Naive thymus-derived CD4-positive, alpha-beta T cell (primary cell): ENCODE measurements at regions not wholly inside any gene's neighbourhood (a gene's known extent, or its start where the extent isn't known, plus 50 kb on each side); places are given as distances from the start of the nearest gene placed in this dataset.

Experiments
- ATAC-seq: fragments of 150-1000 bp; cut with Tn5 transposase; 2 replicates; pipeline ENCODE4 v1.10.0; 2021; ENCODE audit warnings: mild to moderate bottlenecking, moderate library complexity
- CTCF ChIA-PET: fragments of 350-600 bp; sonication (Branson Sonifier 250); formaldehyde crosslinking; loops from one replicate; lab custom pipeline; 2021; ENCODE audit warnings: antibody characterized with exemption; lab: Charles Lee
- POLR2A ChIA-PET: fragments of 350-600 bp; sonication (Branson Sonifier 250); formaldehyde crosslinking; loops from one replicate; lab custom pipeline; 2021; ENCODE audit warnings: antibody characterized with exemption, inconsistent platforms; lab: Charles Lee
- DNase-seq, 9 donors: peaks; one replicate each; pipeline versions ENCODE4 v3.0.0 to v3.0.0-alpha.2; 2020 to 2022; ENCODE audit warnings: mixed read lengths in 1 of 9
- H3K27ac ChIP-seq: one replicate; pipeline ENCODE4 v1.7.0; 2013; ENCODE audit warnings: mild to moderate bottlenecking, low read depth, low read length, moderate library complexity
- H3K27me3 ChIP-seq, 2 donors: one replicate each; pipeline ENCODE4 v1.7.0; 2013; ENCODE audit warnings: low read length in 2 of 2, mild to moderate bottlenecking in 2 of 2, moderate library complexity in 2 of 2; ENCODE audit not compliant: control insufficient read depth in 2 of 2, insufficient read depth in 2 of 2
- H3K36me3 ChIP-seq, 3 experiments: 1 replicate in 2 of 3; 2 replicates in 1 of 3; pipeline ENCODE4 v1.7.0; 2013; ENCODE audit warnings: low read length in 3 of 3, mild to moderate bottlenecking in 3 of 3, moderate library complexity in 1 of 3; ENCODE audit not compliant: insufficient read depth in 3 of 3, control insufficient read depth in 2 of 3
- H3K4me1 ChIP-seq, 2 donors: one replicate each; pipeline ENCODE4 v1.7.0; 2013; ENCODE audit warnings: low read length in 2 of 2, mild to moderate bottlenecking in 2 of 2, moderate library complexity in 1 of 2; ENCODE audit not compliant: control insufficient read depth in 2 of 2, insufficient read depth in 2 of 2
- H3K4me3 ChIP-seq: 2 replicates; pipeline ENCODE4 v1.7.0; 2013; ENCODE audit warnings: mild to moderate bottlenecking, low read length
- H3K9me3 ChIP-seq, 3 experiments: 1 replicate in 2 of 3; 2 replicates in 1 of 3; pipeline ENCODE4 v1.7.0; 2013; ENCODE audit warnings: low read length in 3 of 3; ENCODE audit not compliant: control insufficient read depth in 2 of 3
- H3K27ac Mint-ChIP-seq, 9 donors: one replicate each; pipeline ENCODE4 v1.8.0; 2020 to 2022; ENCODE audit warnings: mixed read lengths in 9 of 9, mild to moderate bottlenecking in 8 of 9, moderate library complexity in 5 of 9, inconsistent platforms in 2 of 9
- H3K27me3 Mint-ChIP-seq, 5 donors: one replicate each; pipeline ENCODE4 v1.8.0; 2021 to 2022; ENCODE audit warnings: mixed read lengths in 5 of 5, mild to moderate bottlenecking in 1 of 5
- H3K36me3 Mint-ChIP-seq, 5 donors: one replicate each; pipeline ENCODE4 v1.8.0; 2020 to 2022; ENCODE audit warnings: mixed read lengths in 5 of 5, mild to moderate bottlenecking in 3 of 5, inconsistent platforms in 1 of 5
- H3K4me1 Mint-ChIP-seq, 7 donors: one replicate each; pipeline ENCODE4 v1.8.0; 2020 to 2022; ENCODE audit warnings: mixed read lengths in 7 of 7, mild to moderate bottlenecking in 3 of 7, inconsistent platforms in 1 of 7
- H3K4me3 Mint-ChIP-seq, 10 donors: one replicate each; pipeline ENCODE4 v1.8.0; 2020 to 2022; ENCODE audit warnings: mild to moderate bottlenecking in 10 of 10, mixed read lengths in 10 of 10, moderate library complexity in 6 of 10, inconsistent platforms in 2 of 10
- H3K9me3 Mint-ChIP-seq, 11 donors: one replicate each; pipeline ENCODE4 v1.8.0; 2020 to 2022; ENCODE audit warnings: mixed read lengths in 11 of 11, mild to moderate bottlenecking in 4 of 11, inconsistent platforms in 1 of 11, moderate library complexity in 1 of 11
- intact Hi-C, 2 donors: fragments of 100-400 bp; cut with micrococcal nuclease; formaldehyde crosslinking; loops; one replicate each; pipeline ENCODE4 v1.15.1; 2023

- H3K27me3 Mint-ChIP-seq = peaks cover 0 to 39% (median 27%) of the 10 kb centered on the region in 5 donors
- Histone ChIP-seq H3K27ac (no peak overlapping the region), H3K9me3 (no peaks in the 10 kb centered on the region), H3K4me1 (no peaks in the 10 kb centered on the region), H3K27me3 (no peaks in the 10 kb centered on the region), H3K36me3 (no peaks in the 10 kb centered on the region), H3K4me3 (no peak overlapping the region)
- H3K4me3 Mint-ChIP-seq = no peak overlapping the region
- intact Hi-C loops = no loop called here
- ATAC-seq = no peak
- H3K9me3 Mint-ChIP-seq = peaks cover 0 to 4% (median 0%) of the 10 kb centered on the region in 11 donors
- CTCF ChIA-PET = no interaction called here
- POLR2A ChIA-PET = no interaction called here
- DNase-seq = no peak
- no peak overlapping the region for H3K27ac Mint-ChIP-seq
- peaks cover 0 to 5% (median 0%) of the 10 kb centered on the region in 7 donors for H3K4me1 Mint-ChIP-seq
- no peaks in the 10 kb centered on the region for H3K36me3 Mint-ChIP-seq
These were observed 126.1 kb upstream of the FOXF1 start for GRCh38 chr16:86384263-86384649.

- H3K9me3 ChIP-seq = no peaks in the 10 kb centered on the region
- ChIA-PET CTCF (no interaction called here), POLR2A (no interaction called here)
- DNase-seq = no peak
- H3K36me3 ChIP-seq = no peaks in the 10 kb centered on the region
- H3K27me3 ChIP-seq = no peaks in the 10 kb centered on the region
- H3K4me1 ChIP-seq = no peaks in the 10 kb centered on the region
- no peaks in the 10 kb centered on the region for H3K36me3 Mint-ChIP-seq
- ATAC-seq = no peak
- H3K27ac ChIP-seq = no peak overlapping the region
- intact Hi-C loops = no loop called here
- peaks cover 0 to 5% (median 0%) of the 10 kb centered on the region in 7 donors for H3K4me1 Mint-ChIP-seq
- peaks cover 0 to 4% (median 0%) of the 10 kb centered on the region in 11 donors for H3K9me3 Mint-ChIP-seq
- peaks cover 0 to 43% (median 27%) of the 10 kb centered on the region in 5 donors for H3K27me3 Mint-ChIP-seq
- no peak overlapping the region for H3K4me3 ChIP-seq
- H3K4me3 Mint-ChIP-seq = no peak overlapping the region
- H3K27ac Mint-ChIP-seq = no peak overlapping the region
These were observed 125.3 kb upstream of the FOXF1 start for GRCh38 chr16:86384980-86385379.

GRCh38 chr16:86387468-86388440, 122.6 kb upstream of the FOXF1 start:
- no peaks in the 10 kb centered on the region for H3K36me3 Mint-ChIP-seq
- Histone ChIP-seq H3K4me1 (no peaks in the 10 kb centered on the region), H3K9me3 (no peaks in the 10 kb centered on the region), H3K27ac (no peak overlapping the region), H3K4me3 (no peak overlapping the region), H3K36me3 (no peaks in the 10 kb centered on the region), H3K27me3 (no peaks in the 10 kb centered on the region)
- intact Hi-C loops = no loop called here
- H3K9me3 Mint-ChIP-seq = peaks cover 0 to 4% (median 0%) of the 10 kb centered on the region in 11 donors
- no peak overlapping the region for H3K27ac Mint-ChIP-seq
- ChIA-PET CTCF (no interaction called here), POLR2A (no interaction called here)
- ATAC-seq (no peak), DNase-seq (no peak)
- H3K27me3 Mint-ChIP-seq = peaks cover 0 to 33% (median 26%) of the 10 kb centered on the region in 5 donors
- H3K4me3 Mint-ChIP-seq = no peak overlapping the region
- H3K4me1 Mint-ChIP-seq = peaks cover 0 to 6% (median 0%) of the 10 kb centered on the region in 7 donors

GRCh38 chr16:86388976-86389375, 121.4 kb upstream of the FOXF1 start:
- Histone ChIP-seq H3K27ac (no peak overlapping the region), H3K9me3 (no peaks in the 10 kb centered on the region), H3K36me3 (no peaks in the 10 kb centered on the region), H3K4me3 (no peak overlapping the region), H3K27me3 (no peaks in the 10 kb centered on the region), H3K4me1 (no peaks in the 10 kb centered on the region)
- Mint-ChIP-seq H3K4me1 (peaks cover 0 to 2% (median 0%) of the 10 kb centered on the region in 7 donors), H3K9me3 (peaks cover 0 to 4% (median 0%) of the 10 kb centered on the region in 11 donors), H3K36me3 (no peaks in the 10 kb centered on the region), H3K4me3 (no peak overlapping the region), H3K27me3 (peaks cover 0 to 22% (median 16%) of the 10 kb centered on the region in 5 donors), H3K27ac (no peak overlapping the region)
- POLR2A ChIA-PET = no interaction called here
- no peak for DNase-seq
- CTCF ChIA-PET = no interaction called here
- no peak for ATAC-seq
- intact Hi-C loops = no loop called here

GRCh38 chr16:86389566-86390328, 120.6 kb upstream of the FOXF1 start:
- no peaks in the 10 kb centered on the region for H3K36me3 Mint-ChIP-seq
- Histone ChIP-seq H3K27ac (no peak overlapping the region), H3K9me3 (no peaks in the 10 kb centered on the region), H3K4me1 (no peaks in the 10 kb centered on the region), H3K27me3 (no peaks in the 10 kb centered on the region), H3K4me3 (no peak overlapping the region), H3K36me3 (no peaks in the 10 kb centered on the region)
- H3K27ac Mint-ChIP-seq = no peak overlapping the region
- H3K9me3 Mint-ChIP-seq = peaks cover 0 to 4% (median 0%) of the 10 kb centered on the region in 11 donors
- ATAC-seq = no peak
- H3K4me1 Mint-ChIP-seq = peaks cover 0 to 2% (median 0%) of the 10 kb centered on the region in 7 donors
- intact Hi-C loops = no loop called here
- no peak overlapping the region for H3K4me3 Mint-ChIP-seq
- POLR2A ChIA-PET = no interaction called here
- CTCF ChIA-PET = no interaction called here
- peaks cover 0 to 17% (median 11%) of the 10 kb centered on the region in 5 donors for H3K27me3 Mint-ChIP-seq
- no peak for DNase-seq

GRCh38 chr16:86390335-86390734, 120.0 kb upstream of the FOXF1 start:
- Mint-ChIP-seq H3K4me1 (peaks cover 0 to 2% (median 0%) of the 10 kb centered on the region in 7 donors), H3K27ac (no peak overlapping the region), H3K4me3 (no peak overlapping the region), H3K36me3 (no peaks in the 10 kb centered on the region), H3K27me3 (peaks cover 0 to 18% (median 11%) of the 10 kb centered on the region in 5 donors), H3K9me3 (peaks cover 0 to 4% (median 0%) of the 10 kb centered on the region in 11 donors)
- H3K27me3 ChIP-seq = no peaks in the 10 kb centered on the region
- POLR2A ChIA-PET = no interaction called here
- no peaks in the 10 kb centered on the region for H3K9me3 ChIP-seq
- H3K36me3 ChIP-seq = no peaks in the 10 kb centered on the region
- CTCF ChIA-PET = no interaction called here
- DNase-seq (no peak), ATAC-seq (no peak)
- H3K4me1 ChIP-seq = no peaks in the 10 kb centered on the region
- no peak overlapping the region for H3K4me3 ChIP-seq
- intact Hi-C loops = no loop called here
- H3K27ac ChIP-seq = no peak overlapping the region
